ENCODE measurements at regions not wholly inside any gene's neighbourhood (a gene's known extent, or its start where the extent isn't known, plus 50 kb on each side); places are given as distances from the start of the nearest gene placed in this dataset.

DNA sequence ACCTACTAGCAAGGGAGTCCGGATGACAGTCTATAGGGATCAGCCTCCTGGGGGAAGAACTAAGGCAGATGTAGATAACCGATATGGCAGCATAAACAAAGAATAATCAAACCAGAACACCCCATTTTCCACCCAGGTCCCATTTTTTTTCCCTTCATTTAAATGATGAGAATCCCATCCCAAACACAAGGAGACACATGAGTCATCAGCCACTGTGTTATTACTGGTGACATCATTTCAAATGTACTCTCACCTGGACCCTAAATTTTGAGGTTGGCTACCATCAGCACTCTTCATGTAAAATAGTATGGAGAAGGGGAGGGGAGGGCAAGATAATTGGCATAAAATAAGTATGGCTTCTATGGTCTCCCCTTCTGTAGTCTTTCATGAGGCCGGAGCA lies 108.9 kb upstream of the GUCA2B start:
- no peak overlapping the region for H3K4me3 Mint-ChIP-seq
- H3K36me3 Mint-ChIP-seq = no peaks in the 10 kb centered on the region
- Histone ChIP-seq H3K36me3 (ENCODE audit: control insufficient read depth in 2 of 3, insufficient read depth in 3 of 3, low read length in 3 of 3) (no peaks in the 10 kb centered on the region), H3K27ac (ENCODE audit: low read depth, low read length) (no peak overlapping the region), H3K9me3 (ENCODE audit: control insufficient read depth in 2 of 3, low read length in 3 of 3) (no peaks in the 10 kb centered on the region), H3K27me3 (ENCODE audit: control insufficient read depth in 2 of 2, insufficient read depth in 2 of 2, low read length in 2 of 2) (peaks cover 0 to 5% of the 10 kb centered on the region in 2 donors), H3K4me3 (ENCODE audit: low read length) (no peak overlapping the region), H3K4me1 (ENCODE audit: control insufficient read depth in 2 of 2, insufficient read depth in 2 of 2, low read length in 2 of 2) (no peaks in the 10 kb centered on the region)
- CTCF ChIA-PET = no interaction called here
- peaks cover 15 to 44% (median 29%) of the 10 kb centered on the region in 5 donors for H3K27me3 Mint-ChIP-seq
- ATAC-seq = no peak
- H3K4me1 Mint-ChIP-seq = no peaks in the 10 kb centered on the region
- no peak for DNase-seq
- no peak overlapping the region for H3K27ac Mint-ChIP-seq
- peaks cover 0 to 3% (median 0%) of the 10 kb centered on the region in 11 donors for H3K9me3 Mint-ChIP-seq
- intact Hi-C loops (cut with micrococcal nuclease) = no loop called here
- POLR2A ChIA-PET = no interaction called here

DNA sequence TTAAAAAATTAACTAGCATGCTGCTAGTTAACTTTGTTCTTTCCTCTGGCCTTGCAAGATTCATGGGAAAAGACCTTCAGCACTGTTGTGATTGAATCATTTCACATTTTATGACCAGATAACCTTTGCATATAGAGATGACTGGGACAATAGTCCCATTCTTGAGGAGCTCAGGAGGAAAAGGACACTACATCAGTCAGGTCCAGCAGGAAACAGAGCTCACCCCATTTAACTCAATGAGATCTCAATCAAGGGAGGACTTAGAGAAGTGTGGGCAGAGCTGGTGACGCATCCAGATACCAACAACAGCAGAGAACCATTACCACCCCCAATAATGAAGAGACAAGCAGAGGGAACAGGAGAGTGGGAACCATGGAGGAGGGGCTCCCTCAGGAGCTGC lies 109.4 kb upstream of the GUCA2B start:
- Histone ChIP-seq H3K4me3 (ENCODE audit: low read length) (no peak overlapping the region), H3K27me3 (ENCODE audit: control insufficient read depth in 2 of 2, insufficient read depth in 2 of 2, low read length in 2 of 2) (peaks cover 0 to under 1% of the 10 kb centered on the region in 2 donors), H3K4me1 (ENCODE audit: control insufficient read depth in 2 of 2, insufficient read depth in 2 of 2, low read length in 2 of 2) (no peaks in the 10 kb centered on the region), H3K36me3 (ENCODE audit: control insufficient read depth in 2 of 3, insufficient read depth in 3 of 3, low read length in 3 of 3) (no peaks in the 10 kb centered on the region), H3K9me3 (ENCODE audit: control insufficient read depth in 2 of 3, low read length in 3 of 3) (no peaks in the 10 kb centered on the region), H3K27ac (ENCODE audit: low read depth, low read length) (no peak overlapping the region)
- no peaks in the 10 kb centered on the region for H3K4me1 Mint-ChIP-seq
- no peak for DNase-seq
- ChIA-PET POLR2A (no interaction called here), CTCF (no interaction called here)
- H3K36me3 Mint-ChIP-seq = no peaks in the 10 kb centered on the region
- intact Hi-C loops (cut with micrococcal nuclease) = no loop called here
- H3K9me3 Mint-ChIP-seq = peaks cover 0 to 3% (median 0%) of the 10 kb centered on the region in 11 donors
- no peak for ATAC-seq
- H3K27me3 Mint-ChIP-seq = peaks cover 10 to 39% (median 24%) of the 10 kb centered on the region in 5 donors
- no peak overlapping the region for H3K27ac Mint-ChIP-seq
- H3K4me3 Mint-ChIP-seq = no peak overlapping the region

DNA sequence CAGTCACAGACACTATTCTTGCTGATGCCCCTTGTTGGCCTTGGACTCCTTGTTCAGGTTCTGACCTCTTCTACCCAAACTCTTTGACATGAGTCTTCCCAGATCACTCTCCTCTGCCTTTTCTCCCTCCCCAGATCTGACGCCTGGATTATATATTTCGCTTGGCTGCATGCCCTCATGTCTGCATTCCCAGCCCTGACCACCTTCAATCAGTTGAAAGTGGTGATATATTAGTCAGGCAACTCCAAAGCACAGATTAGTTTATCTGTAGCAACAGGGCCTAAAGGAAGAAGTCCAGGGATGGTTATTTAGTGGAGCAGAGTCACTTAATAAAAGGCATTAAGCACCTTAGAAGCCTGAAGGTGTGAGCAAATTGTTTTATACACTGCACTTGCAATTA lies 110.0 kb upstream of the GUCA2B start:
- no peak for DNase-seq
- CTCF ChIA-PET = no interaction called here
- POLR2A ChIA-PET = no interaction called here
- Histone ChIP-seq H3K36me3 (ENCODE audit: control insufficient read depth in 2 of 3, insufficient read depth in 3 of 3, low read length in 3 of 3) (no peaks in the 10 kb centered on the region), H3K9me3 (ENCODE audit: control insufficient read depth in 2 of 3, low read length in 3 of 3) (no peaks in the 10 kb centered on the region), H3K4me1 (ENCODE audit: control insufficient read depth in 2 of 2, insufficient read depth in 2 of 2, low read length in 2 of 2) (no peaks in the 10 kb centered on the region), H3K27me3 (ENCODE audit: control insufficient read depth in 2 of 2, insufficient read depth in 2 of 2, low read length in 2 of 2) (no peaks in the 10 kb centered on the region), H3K4me3 (ENCODE audit: low read length) (no peak overlapping the region), H3K27ac (ENCODE audit: low read depth, low read length) (no peak overlapping the region)
- Mint-ChIP-seq H3K9me3 (peaks cover 0 to 3% (median 0%) of the 10 kb centered on the region in 11 donors), H3K27me3 (peaks cover 4 to 32% (median 19%) of the 10 kb centered on the region in 5 donors), H3K4me3 (no peak overlapping the region), H3K4me1 (no peaks in the 10 kb centered on the region), H3K36me3 (no peaks in the 10 kb centered on the region), H3K27ac (no peak overlapping the region)
- intact Hi-C loops (cut with micrococcal nuclease) = no loop called here
- no peak for ATAC-seq

DNA sequence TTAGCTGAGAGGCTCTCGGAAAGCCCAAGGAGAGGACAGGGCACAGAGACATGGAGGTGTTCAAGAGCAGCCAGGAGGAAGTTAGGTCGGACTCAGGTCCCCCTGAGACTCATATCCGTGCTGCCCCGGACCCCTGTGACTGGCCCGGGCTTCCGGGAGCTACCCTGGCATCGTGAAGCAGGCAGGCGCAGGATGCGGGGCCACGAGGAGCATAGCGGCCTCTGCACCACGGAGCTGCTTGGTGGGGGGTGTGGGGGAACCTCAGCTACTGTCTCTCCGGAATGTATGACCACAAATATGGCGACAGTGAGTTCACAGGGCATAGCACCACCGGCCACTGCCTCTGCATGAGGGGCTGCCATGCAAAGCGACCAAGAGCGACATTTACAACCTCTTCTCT lies 112.2 kb upstream of the GUCA2B start:
- H3K27me3 Mint-ChIP-seq = peaks cover 4 to 22% (median 13%) of the 10 kb centered on the region in 5 donors
- H3K9me3 Mint-ChIP-seq = peaks cover 0 to 3% (median 0%) of the 10 kb centered on the region in 11 donors
- Histone ChIP-seq H3K4me1 (ENCODE audit: control insufficient read depth in 2 of 2, insufficient read depth in 2 of 2, low read length in 2 of 2) (peaks cover 4% of the 10 kb centered on the region in 2 donors), H3K9me3 (ENCODE audit: control insufficient read depth in 2 of 3, low read length in 3 of 3) (no peaks in the 10 kb centered on the region), H3K27ac (ENCODE audit: low read depth, low read length) (no peak overlapping the region), H3K4me3 (ENCODE audit: low read length) (no peak overlapping the region), H3K27me3 (ENCODE audit: control insufficient read depth in 2 of 2, insufficient read depth in 2 of 2, low read length in 2 of 2) (no peaks in the 10 kb centered on the region), H3K36me3 (ENCODE audit: control insufficient read depth in 2 of 3, insufficient read depth in 3 of 3, low read length in 3 of 3) (no peaks in the 10 kb centered on the region)
- no peak for DNase-seq
- H3K4me3 Mint-ChIP-seq = no peak overlapping the region
- POLR2A ChIA-PET = no interaction called here
- H3K36me3 Mint-ChIP-seq = no peaks in the 10 kb centered on the region
- intact Hi-C loops (cut with micrococcal nuclease) = no loop called here
- H3K4me1 Mint-ChIP-seq = peaks cover 0 to 4% (median 4%) of the 10 kb centered on the region in 7 donors
- ATAC-seq = no peak
- CTCF ChIA-PET = no interaction called here
- no peak overlapping the region for H3K27ac Mint-ChIP-seq

DNA sequence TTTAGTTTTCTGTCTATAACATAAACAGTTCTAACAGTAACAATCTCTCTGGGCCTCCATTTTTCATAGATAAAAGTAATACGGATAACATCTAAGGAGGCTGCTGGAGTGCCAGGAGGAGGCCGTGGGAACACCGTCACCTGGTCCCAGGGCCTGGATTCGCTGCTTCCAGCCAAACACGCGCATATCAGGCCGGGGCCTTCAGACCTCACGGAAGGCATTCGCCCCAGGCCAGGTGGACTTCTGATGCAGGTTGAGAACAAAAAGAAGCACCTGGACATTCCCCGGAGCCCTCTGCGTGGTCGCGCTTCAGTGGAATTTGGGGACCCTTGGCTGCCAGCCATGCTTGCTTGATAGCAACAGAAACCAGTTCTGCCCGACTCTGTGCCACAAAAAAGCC lies 113.1 kb upstream of the GUCA2B start:
- peaks cover under 1 to 4% (median 4%) of the 10 kb centered on the region in 7 donors for H3K4me1 Mint-ChIP-seq
- intact Hi-C loops (cut with micrococcal nuclease) = no loop called here

DNA sequence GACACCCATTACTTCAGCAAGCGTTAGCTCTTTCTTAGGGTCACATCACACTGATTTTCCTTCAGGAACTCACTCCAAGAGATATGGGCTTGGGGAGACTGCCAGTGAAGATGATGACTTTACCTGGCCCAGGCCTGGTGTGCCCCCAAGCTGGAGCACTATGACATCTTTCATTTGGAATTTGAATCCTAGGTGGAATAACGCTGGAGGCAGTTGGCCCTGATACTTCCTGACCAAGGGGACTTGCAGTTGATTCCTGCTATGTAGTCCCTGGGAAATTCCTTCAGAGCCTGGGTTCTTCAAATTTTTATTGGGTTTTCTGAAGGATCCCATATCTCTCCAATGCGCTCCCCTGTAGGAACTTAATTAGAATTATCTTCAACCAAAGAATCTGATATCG lies 114.9 kb upstream of the GUCA2B start:
- CTCF ChIA-PET = no interaction called here
- intact Hi-C loops (cut with micrococcal nuclease) = loop anchor here (5.0 to 10.0 kb wide), 5 partner anchors 134 to 917 kb away; partner anchors contain the start of genes SLC2A1 (in 1 of the 2) and ZNF691 (in 1 of the 2)
- POLR2A ChIA-PET = no interaction called here

More for the DNA sequence above, 113.1 kb upstream of the GUCA2B start:
- Mint-ChIP-seq H3K9me3 (peaks cover 0 to 3% (median 0%) of the 10 kb centered on the region in 11 donors), H3K4me3 (no peak overlapping the region), H3K36me3 (no peaks in the 10 kb centered on the region), H3K27ac (no peak overlapping the region), H3K27me3 (peaks cover 0 to 22% (median 6%) of the 10 kb centered on the region in 5 donors)
- ATAC-seq (no peak), DNase-seq (no peak)
- no peaks in the 10 kb centered on the region for H3K9me3 ChIP-seq (ENCODE audit: control insufficient read depth in 2 of 3, low read length in 3 of 3)
- H3K27ac ChIP-seq (ENCODE audit: low read depth, low read length) = no peak overlapping the region
- H3K27me3 ChIP-seq (ENCODE audit: control insufficient read depth in 2 of 2, insufficient read depth in 2 of 2, low read length in 2 of 2) = no peaks in the 10 kb centered on the region
- peaks cover 0 to 3% (median 0%) of the 10 kb centered on the region in 3 experiments for H3K36me3 ChIP-seq (ENCODE audit: control insufficient read depth in 2 of 3, insufficient read depth in 3 of 3, low read length in 3 of 3)
- ChIA-PET CTCF (no interaction called here), POLR2A (no interaction called here)
- peaks cover 4% of the 10 kb centered on the region in 2 donors for H3K4me1 ChIP-seq (ENCODE audit: control insufficient read depth in 2 of 2, insufficient read depth in 2 of 2, low read length in 2 of 2)
- no peak overlapping the region for H3K4me3 ChIP-seq (ENCODE audit: low read length)

DNA sequence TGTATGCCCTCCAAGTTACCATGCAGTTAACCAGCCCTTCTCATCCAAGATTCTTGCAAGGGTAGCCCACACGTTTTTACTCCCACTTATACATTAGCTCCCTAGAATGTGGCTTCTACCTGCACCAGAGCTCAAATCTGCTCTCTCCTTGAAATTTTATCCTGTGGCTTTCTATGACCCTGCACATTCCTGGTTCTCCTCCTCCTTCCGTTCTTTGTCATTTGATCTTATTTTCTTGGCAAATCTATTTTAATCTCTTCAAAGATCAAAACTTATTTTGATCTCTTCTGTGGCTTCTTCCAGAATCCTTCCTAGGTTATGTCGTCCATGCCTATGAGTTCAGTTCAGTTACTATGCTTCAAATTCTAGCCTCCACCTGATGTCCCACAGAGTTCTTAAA lies 115.6 kb upstream of the GUCA2B start:
- H3K9me3 Mint-ChIP-seq = no peaks in the 10 kb centered on the region
- Histone ChIP-seq H3K36me3 (ENCODE audit: control insufficient read depth in 2 of 3, insufficient read depth in 3 of 3, low read length in 3 of 3) (peaks cover 0 to 3% (median 0%) of the 10 kb centered on the region in 3 experiments), H3K4me3 (ENCODE audit: low read length) (no peak overlapping the region), H3K9me3 (ENCODE audit: control insufficient read depth in 2 of 3, low read length in 3 of 3) (no peaks in the 10 kb centered on the region), H3K27ac (ENCODE audit: low read depth, low read length) (no peak overlapping the region), H3K27me3 (ENCODE audit: control insufficient read depth in 2 of 2, insufficient read depth in 2 of 2, low read length in 2 of 2) (no peaks in the 10 kb centered on the region), H3K4me1 (ENCODE audit: control insufficient read depth in 2 of 2, insufficient read depth in 2 of 2, low read length in 2 of 2) (peaks cover 15 to 27% of the 10 kb centered on the region in 2 donors)
- H3K36me3 Mint-ChIP-seq = peaks cover 0 to 2% (median 0%) of the 10 kb centered on the region in 5 donors
- peaks cover 0 to 22% (median 0%) of the 10 kb centered on the region in 5 donors for H3K27me3 Mint-ChIP-seq
- intact Hi-C loops (cut with micrococcal nuclease) = loop anchor here (2.0 to 10.0 kb wide), 6 partner anchors 135 to 1175 kb away; partner anchors contain the start of genes CITED4 (in 1 of the 2), SLC2A1 (in 1 of the 2) and ZNF691 (in 1 of the 2)
- CTCF ChIA-PET = no interaction called here
- POLR2A ChIA-PET = no interaction called here
- ATAC-seq (no peak), DNase-seq (no peak)
- no peak overlapping the region for H3K27ac Mint-ChIP-seq
- peaks cover 13 to 29% (median 26%) of the 10 kb centered on the region in 7 donors for H3K4me1 Mint-ChIP-seq
- no peak overlapping the region for H3K4me3 Mint-ChIP-seq

More for the DNA sequence above, 114.9 kb upstream of the GUCA2B start:
- Mint-ChIP-seq H3K9me3 (no peaks in the 10 kb centered on the region), H3K4me3 (no peak overlapping the region), H3K36me3 (peaks cover 0 to 2% (median 0%) of the 10 kb centered on the region in 5 donors), H3K27me3 (peaks cover 0 to 24% (median 0%) of the 10 kb centered on the region in 5 donors), H3K4me1 (peaks cover 13 to 23% (median 19%) of the 10 kb centered on the region in 7 donors), H3K27ac (no peak overlapping the region)
- H3K36me3 ChIP-seq (ENCODE audit: control insufficient read depth in 2 of 3, insufficient read depth in 3 of 3, low read length in 3 of 3) = peaks cover 0 to 3% (median 0%) of the 10 kb centered on the region in 3 experiments
- ATAC-seq (no peak), DNase-seq (no peak)
- H3K27me3 ChIP-seq (ENCODE audit: control insufficient read depth in 2 of 2, insufficient read depth in 2 of 2, low read length in 2 of 2) = no peaks in the 10 kb centered on the region
- H3K4me1 ChIP-seq (ENCODE audit: control insufficient read depth in 2 of 2, insufficient read depth in 2 of 2, low read length in 2 of 2) = peaks cover 15 to 20% of the 10 kb centered on the region in 2 donors
- H3K9me3 ChIP-seq (ENCODE audit: control insufficient read depth in 2 of 3, low read length in 3 of 3) = no peaks in the 10 kb centered on the region
- H3K27ac ChIP-seq (ENCODE audit: low read depth, low read length) = no peak overlapping the region
- no peak overlapping the region for H3K4me3 ChIP-seq (ENCODE audit: low read length)

Measured in naive thymus-derived CD4-positive, alpha-beta T cell (primary cell).